Superior temporal gyrus (tissue), 1 donor: ENCODE measurements at regions not wholly inside any gene's neighbourhood (a gene's known extent, or its start where the extent isn't known, plus 50 kb on each side); places are given as distances from the start of the nearest gene placed in this dataset.

ENCODE experiments used
- DNase-seq: peaks from one replicate; pipeline ENCODE4 v3.0.0-alpha.2; 2016; ENCODE audit errors: extremely low spot score

DNA sequence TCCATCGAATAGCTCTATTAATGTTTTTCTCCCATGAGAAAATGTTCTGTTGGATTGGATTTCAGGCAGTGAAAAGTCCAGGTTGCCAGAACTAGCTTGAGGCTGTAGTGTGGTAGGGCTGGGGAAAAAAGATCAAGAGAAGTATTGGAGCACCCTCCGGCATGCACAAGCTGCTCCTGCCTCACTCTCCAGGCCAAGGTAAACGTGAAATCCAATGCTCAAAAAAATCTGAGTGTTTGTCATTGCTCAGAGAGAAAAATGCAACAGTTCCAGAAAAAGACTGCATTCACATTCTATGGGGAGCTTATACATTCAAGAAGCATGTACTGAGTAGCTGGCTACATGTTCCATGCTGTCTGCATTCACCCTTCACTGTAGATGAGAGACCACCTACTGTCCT, 680.9 kb upstream of the TBX3 start:
- no peak for DNase-seq

DNA sequence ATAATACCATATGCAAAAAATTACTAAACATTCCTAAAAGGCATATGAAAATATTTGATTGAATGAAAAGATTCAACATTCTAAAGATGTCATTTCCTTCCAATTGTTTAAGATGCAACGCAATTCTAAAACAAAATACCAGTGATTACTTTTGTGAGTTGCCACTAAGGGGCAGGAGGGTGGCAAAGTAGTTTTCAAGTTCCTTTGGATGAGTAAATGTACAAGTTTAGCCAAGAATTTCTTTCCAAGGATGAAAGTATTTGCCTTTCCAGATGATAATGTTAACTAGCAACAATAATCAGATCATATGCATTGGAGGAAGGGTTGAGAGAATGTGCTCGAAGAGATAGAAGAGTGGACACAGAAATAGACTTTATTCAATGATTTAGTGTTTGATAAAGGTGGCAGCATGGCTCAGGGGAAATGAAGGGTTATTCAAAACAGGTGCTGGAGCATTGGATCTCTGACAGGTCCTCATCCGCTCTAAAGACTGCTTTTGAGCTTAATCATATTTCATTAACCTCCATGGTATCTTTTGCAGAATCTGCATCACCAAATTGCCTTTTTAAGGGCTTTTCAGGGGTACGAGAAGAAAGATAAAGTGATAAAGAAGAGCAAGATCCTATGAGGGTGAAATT, 678.5 kb upstream of the TBX3 start:
- DNase-seq: no peak

- DNase-seq: no peak
Observed at GRCh38 chr12:115357681-115358080, 673.7 kb upstream of the TBX3 start.

- DNase-seq: no peak
Observed at GRCh38 chr12:115355301-115355700, 671.3 kb upstream of the TBX3 start.

DNA sequence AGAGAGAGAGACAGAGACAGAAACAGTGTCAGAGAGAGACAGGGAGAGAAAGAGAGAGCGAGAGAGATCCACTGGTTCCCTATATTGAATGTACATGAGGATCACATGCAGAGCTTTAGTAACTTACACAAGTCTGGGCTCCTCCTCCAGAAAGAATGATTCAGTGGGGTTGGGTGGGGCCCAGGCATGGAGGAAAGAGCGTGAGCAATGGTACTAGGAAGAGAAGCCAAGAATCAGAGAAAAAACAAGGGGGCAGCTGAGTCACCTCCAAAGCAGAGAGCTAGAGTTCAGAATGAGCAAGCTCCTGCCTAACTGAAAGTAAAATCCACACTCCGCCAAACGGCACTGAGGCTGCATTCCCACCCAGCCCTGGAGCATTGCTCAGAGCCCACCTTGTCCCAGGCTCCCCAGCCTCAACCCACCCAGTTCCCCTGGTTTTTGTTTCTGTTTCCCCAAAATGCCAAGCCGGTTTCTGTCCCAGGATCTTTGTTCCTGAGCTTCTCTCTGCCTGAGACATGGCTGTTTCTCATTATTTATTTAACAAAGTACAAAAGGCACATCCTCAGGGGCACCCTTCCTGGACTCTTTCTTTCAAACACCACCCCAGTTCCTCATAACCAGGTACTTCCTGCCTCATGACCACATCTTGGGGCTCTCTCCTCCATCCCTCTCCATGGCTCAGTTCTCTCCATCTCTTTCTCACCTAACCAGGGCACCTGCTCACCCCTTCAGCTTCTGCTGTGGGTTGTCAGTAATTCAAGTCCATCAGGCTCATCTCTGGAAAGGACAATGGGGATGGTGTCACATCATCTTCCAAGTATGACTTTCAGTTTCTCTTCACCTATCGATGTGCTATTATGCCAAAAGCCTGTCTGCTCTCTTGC, 670.3 kb upstream of the TBX3 start:
- peak; percentile 22 for DNase-seq

- no peak for DNase-seq
Observed at GRCh38 chr12:115353467-115353866, 669.5 kb upstream of the TBX3 start.

DNA sequence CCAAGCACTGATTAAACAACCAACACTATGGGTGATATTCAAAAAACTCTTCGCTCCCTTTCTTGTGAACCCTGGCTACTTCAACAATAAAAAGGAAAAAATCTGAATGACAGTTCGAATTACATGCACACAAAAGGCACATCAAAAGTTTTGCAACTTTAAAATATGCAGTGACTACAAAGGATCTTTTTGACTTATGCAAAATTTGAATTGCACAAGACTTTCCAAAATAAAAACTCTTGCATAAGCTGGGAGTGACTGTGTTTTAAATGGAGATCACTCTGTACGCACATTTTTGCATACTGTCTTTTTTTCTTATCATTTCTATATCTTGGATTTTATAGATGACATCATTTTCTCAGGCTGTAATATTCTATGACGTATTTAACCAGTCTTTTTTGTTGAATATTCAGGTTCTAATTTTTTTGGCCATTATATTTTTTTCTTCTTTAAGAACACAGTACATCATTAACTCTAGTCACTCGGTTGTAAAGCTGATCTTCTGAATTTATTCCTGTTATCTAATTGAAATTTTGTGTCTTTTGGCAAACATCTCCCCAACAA, 667.6 kb upstream of the TBX3 start:
- no peak for DNase-seq

GRCh38 chr12:115349711-115350110, 665.7 kb upstream of the TBX3 start:
- DNase-seq: no peak

DNA sequence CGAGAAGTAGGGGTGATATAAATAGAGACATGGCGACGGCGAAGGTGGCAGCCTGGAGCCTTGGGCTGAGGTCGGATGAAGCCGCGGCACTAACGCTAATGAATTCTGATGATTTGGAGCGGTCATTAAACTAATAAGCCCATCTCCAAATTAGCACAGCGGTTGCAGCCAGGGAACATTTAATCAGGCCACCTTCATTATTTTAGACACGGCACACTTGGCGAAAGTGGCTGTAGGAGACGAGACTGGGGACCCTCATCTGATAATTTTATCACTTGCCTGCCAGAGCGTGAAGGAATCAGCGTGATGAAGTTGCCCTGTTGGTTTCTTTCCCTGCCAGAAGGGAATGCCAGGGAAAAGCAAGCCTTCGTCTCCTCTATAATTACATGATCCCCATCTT, 664.3 kb upstream of the TBX3 start:
- DNase-seq: no peak

GRCh38 chr12:115343601-115344000, 659.6 kb upstream of the TBX3 start:
- no peak for DNase-seq

DNA sequence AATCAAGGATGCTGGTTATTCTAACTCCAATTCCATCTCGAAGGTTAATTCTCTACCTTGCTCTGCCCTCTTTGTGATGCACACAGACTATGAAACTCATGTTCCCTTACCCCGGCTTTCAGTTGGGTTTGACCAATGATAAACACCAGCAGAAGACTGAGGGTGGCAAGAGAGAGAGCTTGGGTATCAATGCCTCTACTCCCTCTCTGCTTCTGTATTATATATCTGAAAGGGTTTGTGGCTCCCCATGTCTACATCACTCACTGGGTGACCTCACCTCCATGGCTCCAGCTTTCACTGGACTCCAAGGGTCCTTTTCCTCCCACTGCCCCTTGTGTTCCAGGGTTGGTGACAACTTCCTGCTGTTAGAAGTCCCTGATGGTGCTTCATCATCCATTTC, 659.0 kb upstream of the TBX3 start:
- DNase-seq: no peak

DNA sequence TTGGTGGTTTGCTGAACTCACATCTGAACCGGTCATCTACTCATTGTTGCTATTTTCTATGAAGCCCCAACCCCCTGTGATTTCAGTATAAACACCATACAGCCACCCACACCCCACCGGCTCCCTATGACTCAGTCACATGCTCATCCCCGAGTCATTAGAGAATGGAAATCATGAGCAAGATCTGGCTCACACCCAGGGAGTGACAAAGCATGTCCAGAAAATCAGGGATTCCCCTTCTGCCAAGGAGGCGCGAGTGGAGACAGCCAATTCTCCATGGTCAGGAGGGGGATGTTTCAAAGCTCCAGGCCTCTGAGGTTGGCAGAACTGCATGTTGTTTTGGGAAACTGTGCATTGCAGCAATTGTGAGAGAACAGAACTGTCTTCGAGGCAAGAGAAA, 657.5 kb upstream of the TBX3 start:
- peak; percentile 18 for DNase-seq

- no peak for DNase-seq
Observed at GRCh38 chr12:115338566-115339294, 654.8 kb upstream of the TBX3 start.

DNA sequence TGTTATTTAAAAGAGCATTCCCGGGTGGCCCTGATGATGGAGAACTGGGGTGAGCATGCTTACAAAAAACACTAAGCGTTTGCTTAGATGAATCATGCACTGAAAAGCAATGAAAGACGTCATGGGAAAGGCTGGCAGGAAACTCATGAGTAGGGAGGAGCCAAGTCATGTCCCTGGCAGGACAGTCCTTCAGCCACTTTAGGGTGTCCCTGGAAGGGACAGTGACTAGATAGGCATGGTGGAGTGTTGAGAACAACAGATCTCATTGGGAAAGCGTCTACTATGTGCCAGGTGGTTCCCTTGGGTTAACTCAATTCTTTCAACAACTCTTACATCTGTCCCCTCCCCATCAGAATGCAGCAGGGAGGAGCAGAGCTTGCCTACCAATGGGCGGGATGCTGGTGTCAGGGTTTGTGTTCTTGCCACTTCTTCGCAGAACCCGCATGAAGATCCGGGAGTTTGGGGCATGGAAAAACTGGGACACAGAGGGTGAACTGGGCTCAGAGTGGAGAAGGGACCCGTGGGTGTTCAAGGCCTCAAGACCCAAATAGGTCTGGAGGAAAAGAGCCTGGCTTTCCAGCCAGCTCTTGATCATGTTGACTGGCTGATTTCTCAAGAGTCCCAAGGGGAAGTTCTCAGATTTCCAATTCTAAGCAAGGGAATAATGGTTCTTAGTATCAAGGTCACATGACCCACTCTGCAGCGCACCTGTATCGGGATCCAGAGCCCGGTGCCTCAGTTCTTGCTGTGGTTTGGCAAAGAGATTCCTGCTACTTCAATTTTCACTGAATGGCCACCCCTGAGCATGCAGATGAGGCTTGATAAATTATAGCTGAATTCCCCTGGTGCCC, 653.9 kb upstream of the TBX3 start:
- DNase-seq: no peak

GRCh38 chr12:115336506-115336905, 652.5 kb upstream of the TBX3 start:
- no peak for DNase-seq

DNA sequence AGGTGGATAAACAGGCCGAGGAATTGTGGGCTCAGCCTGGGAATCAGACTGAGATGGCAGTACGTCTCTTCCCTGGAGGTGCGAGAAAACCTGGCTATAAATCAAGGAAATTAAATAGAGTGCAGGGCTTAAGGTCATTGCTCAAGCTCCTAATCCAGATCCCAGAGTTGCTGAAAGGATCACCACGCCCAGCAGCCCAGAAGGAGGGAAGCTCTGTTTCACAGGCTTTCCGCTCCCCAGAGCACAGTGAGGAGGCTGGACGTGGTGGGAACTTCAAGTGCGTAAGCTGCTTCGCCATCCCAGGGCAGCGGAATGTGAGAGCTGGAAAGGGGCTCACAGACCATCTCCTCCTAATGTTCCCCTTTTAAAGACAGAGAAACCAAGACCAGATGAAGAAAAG, 651.6 kb upstream of the TBX3 start:
- no peak for DNase-seq

GRCh38 chr12:115335048-115335447, 651.1 kb upstream of the TBX3 start:
- no peak for DNase-seq

- DNase-seq: no peak
Observed at GRCh38 chr12:115332945-115333344, 649.0 kb upstream of the TBX3 start.

- DNase-seq: no peak
Observed at GRCh38 chr12:115325858-115326257, 641.9 kb upstream of the TBX3 start.

- DNase-seq: no peak
Observed at GRCh38 chr12:115324949-115325593, 641.1 kb upstream of the TBX3 start.
